ENCODE measurements at regions not wholly inside any gene's neighbourhood (a gene's known extent, or its start where the extent isn't known, plus 50 kb on each side); places are given as distances from the start of the nearest gene placed in this dataset.

DNA sequence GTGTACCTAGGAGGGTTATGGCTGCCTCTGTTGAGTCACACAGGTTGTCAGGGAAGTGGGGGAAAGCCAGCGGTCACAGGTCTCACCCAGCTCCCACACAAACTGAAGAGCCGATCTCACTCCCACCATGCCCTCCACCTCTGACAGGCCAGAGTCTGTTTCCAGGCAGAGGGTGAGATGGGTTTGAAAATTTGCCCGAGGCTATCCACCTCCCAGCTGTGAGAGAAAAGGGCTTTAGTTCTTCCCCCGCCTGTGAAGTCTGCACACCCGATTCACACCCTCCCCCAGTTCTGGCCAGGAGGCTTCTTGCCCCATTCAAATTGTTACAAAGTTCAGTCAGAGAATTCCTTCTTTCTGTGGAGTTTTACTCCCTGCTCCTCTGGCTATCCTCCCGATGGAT, 446.9 kb downstream of the EDEM1 start:
- Histone ChIP-seq H3K27ac (ENCODE audit: extremely low read depth, low read depth, low read length) (no peak overlapping the region), H2AFZ (ENCODE audit: low read depth, low read length) (no peak overlapping the region; the same call in 1 of the 2 replicates), H3K9ac (ENCODE audit: insufficient read depth in 1 of 2, low read depth in 2 of 2, low read length in 2 of 2) (no peak overlapping the region; a peak in 1 of 4 replicates), H3K79me2 (ENCODE audit: control insufficient read depth, insufficient read depth, low read length) (no peaks in the 10 kb centered on the region), H4K20me1 (replicated peaks; ENCODE audit: control insufficient read depth, insufficient read depth, low read length) (no peaks in the 10 kb centered on the region), H3K36me3 (ENCODE audit: control insufficient read depth, insufficient read depth, low read length) (no peaks in the 10 kb centered on the region), H3K4me1 (replicated peaks in 1 of 2; ENCODE audit: control insufficient read depth in 2 of 2, insufficient read depth in 2 of 2, low read length in 2 of 2) (no peaks in the 10 kb centered on the region; a peak in 1 of 5 replicates), H3K9me3 (replicated peaks; ENCODE audit: control insufficient read depth, insufficient read depth, low read depth, low read length) (no peaks in the 10 kb centered on the region), H3K4me3 (no peak overlapping the region), H3K9me1 (ENCODE audit: control insufficient read depth, insufficient read depth, low read length) (no peaks in the 10 kb centered on the region), H3K4me2 (ENCODE audit: insufficient read depth, low read length) (no peak overlapping the region), H3K27me3 (ENCODE audit: control insufficient read depth in 2 of 2, insufficient read depth in 2 of 2, low read length in 2 of 2) (no peaks in the 10 kb centered on the region)
- BruUV-seq (replicated peaks): no TSS peak
- no peak for DNase-seq (ENCODE audit: extremely low read depth in 1 of 4, low spot score in 3 of 4)
- intact Hi-C loops (cut with micrococcal nuclease) (no loop called here), in situ Hi-C loops (cut with MboI) (no loop called here)
- ChIA-PET CTCF (ENCODE audit: low intra/inter-chr PET ratio) (no interaction called here), POLR2A (no interaction called here)
- TF ChIP-seq SREBF2 (CRISPR knock-in tag; IDR thresholded peaks at IDR 0.05) (no peak), POLR2AphosphoS2 (IDR thresholded peaks at IDR 0.05; ENCODE audit: low read length) (no peak), ZNF584 (CRISPR knock-in tag; IDR thresholded peaks at IDR 0.05; ENCODE audit: low read depth) (no peak), KDM1A (IDR thresholded peaks at IDR 0.05) (no peak), KDM5B (IDR thresholded peaks at IDR 0.05; ENCODE audit: insufficient replicate concordance, low read depth, low read length) (no peak), ZNF551 (CRISPR knock-in tag; IDR thresholded peaks at IDR 0.05) (no peak), NFIX (CRISPR knock-in tag; IDR thresholded peaks at IDR 0.05; ENCODE audit: low read depth) (no peak), HOXB6 (CRISPR knock-in tag; IDR thresholded peaks at IDR 0.05; ENCODE audit: borderline replicate concordance) (no peak), ZBTB8A (IDR thresholded peaks at IDR 0.05; ENCODE audit: partially characterized antibody) (no peak), TGIF2 (CRISPR knock-in tag; IDR thresholded peaks at IDR 0.05) (no peak), BMI1 (IDR thresholded peaks at IDR 0.05; ENCODE audit: low read length) (no peak), MTA1 (IDR thresholded peaks at IDR 0.05; ENCODE audit: borderline replicate concordance) (no peak)
- TF ChIP-seq, protein P1, sequence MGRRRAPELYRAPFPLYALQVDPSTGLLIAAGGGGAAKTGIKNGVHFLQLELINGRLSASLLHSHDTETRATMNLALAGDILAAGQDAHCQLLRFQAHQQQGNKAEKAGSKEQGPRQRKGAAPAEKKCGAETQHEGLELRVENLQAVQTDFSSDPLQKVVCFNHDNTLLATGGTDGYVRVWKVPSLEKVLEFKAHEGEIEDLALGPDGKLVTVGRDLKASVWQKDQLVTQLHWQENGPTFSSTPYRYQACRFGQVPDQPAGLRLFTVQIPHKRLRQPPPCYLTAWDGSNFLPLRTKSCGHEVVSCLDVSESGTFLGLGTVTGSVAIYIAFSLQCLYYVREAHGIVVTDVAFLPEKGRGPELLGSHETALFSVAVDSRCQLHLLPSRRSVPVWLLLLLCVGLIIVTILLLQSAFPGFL (CRISPR knock-in tag; IDR thresholded peaks at IDR 0.05): no peak
- TF ChIP-seq, protein P2, sequence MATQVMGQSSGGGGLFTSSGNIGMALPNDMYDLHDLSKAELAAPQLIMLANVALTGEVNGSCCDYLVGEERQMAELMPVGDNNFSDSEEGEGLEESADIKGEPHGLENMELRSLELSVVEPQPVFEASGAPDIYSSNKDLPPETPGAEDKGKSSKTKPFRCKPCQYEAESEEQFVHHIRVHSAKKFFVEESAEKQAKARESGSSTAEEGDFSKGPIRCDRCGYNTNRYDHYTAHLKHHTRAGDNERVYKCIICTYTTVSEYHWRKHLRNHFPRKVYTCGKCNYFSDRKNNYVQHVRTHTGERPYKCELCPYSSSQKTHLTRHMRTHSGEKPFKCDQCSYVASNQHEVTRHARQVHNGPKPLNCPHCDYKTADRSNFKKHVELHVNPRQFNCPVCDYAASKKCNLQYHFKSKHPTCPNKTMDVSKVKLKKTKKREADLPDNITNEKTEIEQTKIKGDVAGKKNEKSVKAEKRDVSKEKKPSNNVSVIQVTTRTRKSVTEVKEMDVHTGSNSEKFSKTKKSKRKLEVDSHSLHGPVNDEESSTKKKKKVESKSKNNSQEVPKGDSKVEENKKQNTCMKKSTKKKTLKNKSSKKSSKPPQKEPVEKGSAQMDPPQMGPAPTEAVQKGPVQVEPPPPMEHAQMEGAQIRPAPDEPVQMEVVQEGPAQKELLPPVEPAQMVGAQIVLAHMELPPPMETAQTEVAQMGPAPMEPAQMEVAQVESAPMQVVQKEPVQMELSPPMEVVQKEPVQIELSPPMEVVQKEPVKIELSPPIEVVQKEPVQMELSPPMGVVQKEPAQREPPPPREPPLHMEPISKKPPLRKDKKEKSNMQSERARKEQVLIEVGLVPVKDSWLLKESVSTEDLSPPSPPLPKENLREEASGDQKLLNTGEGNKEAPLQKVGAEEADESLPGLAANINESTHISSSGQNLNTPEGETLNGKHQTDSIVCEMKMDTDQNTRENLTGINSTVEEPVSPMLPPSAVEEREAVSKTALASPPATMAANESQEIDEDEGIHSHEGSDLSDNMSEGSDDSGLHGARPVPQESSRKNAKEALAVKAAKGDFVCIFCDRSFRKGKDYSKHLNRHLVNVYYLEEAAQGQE (IDR thresholded peaks at IDR 0.05; ENCODE audit: borderline replicate concordance): no peak
- TF ChIP-seq, protein P2 (CRISPR knock-in tag; IDR thresholded peaks at IDR 0.05; ENCODE audit: low read depth): no peak
- ATAC-seq: no peak
- 22% methylated on average over 6 of the region's 6 CpGs for WGBS (ENCODE audit: insufficient coverage, low coverage, missing lambda C conversion rate)
- FAIRE-seq: no peak
